Uterus (tissue), 3 donors: ENCODE measurements at regions not wholly inside any gene's neighbourhood (a gene's known extent, or its start where the extent isn't known, plus 50 kb on each side); places are given as distances from the start of the nearest gene placed in this dataset.

Experiments used
- DNase-seq, 2 donors: peaks; one replicate each; pipeline ENCODE4 v3.0.0-alpha.2; 2019 to 2020
- H3K27ac ChIP-seq, 2 donors: fragments of 200-600 bp; sonication (generic); 1 replicate in 1 of 2; 2 replicates in 1 of 2; pipeline ENCODE4 v1.5.1; 2016 to 2018
- H3K27me3 ChIP-seq, 2 donors: fragments of 200-600 bp; sonication (generic); one replicate each; pipeline ENCODE4 v1.5.1; 2018 to 2019; ENCODE audit warnings: control low read depth in 1 of 2
- H3K36me3 ChIP-seq, 2 donors: fragments of 200-600 bp; sonication (generic); one replicate each; pipeline ENCODE4 v1.5.1; 2019; ENCODE audit warnings: control low read depth in 1 of 2
- H3K4me1 ChIP-seq, 2 donors: fragments of 200-600 bp; sonication (generic); one replicate each; pipeline ENCODE4 v1.5.1; 2018 to 2019; ENCODE audit warnings: control low read depth in 1 of 2
- H3K4me3 ChIP-seq, 2 donors: fragments of 200-600 bp; sonication (generic); 1 replicate in 1 of 2; 2 replicates in 1 of 2; pipeline ENCODE4 v1.5.1; 2018 to 2019; ENCODE audit warnings: mild to moderate bottlenecking in 1 of 2
- H3K9me3 ChIP-seq, 2 donors: fragments of 200-600 bp; sonication (generic); one replicate each; pipeline ENCODE4 v1.5.1; 2019; ENCODE audit warnings: control low read depth in 1 of 2
- POLR2A ChIP-seq, 2 donors: fragments of 450-650 bp; IDR thresholded peaks; one replicate each; pipeline ENCODE4 v1.6.1; 2016; ENCODE audit warnings: antibody characterized with exemption in 2 of 2, mild to moderate bottlenecking in 1 of 2, moderate library complexity in 1 of 2
- intact Hi-C: fragments of 100-400 bp; cut with DNase I; formaldehyde crosslinking; loops from one replicate; pipeline ENCODE4 v1.15.1; 2023; ENCODE audit warnings: low total_unique reads
- TF ChIP-seq, protein P1 (sequence below), 4 experiments: fragments of 200-600 bp in 2 of 4; fragments of 450-650 bp in 2 of 4; sonication (generic) in 2 of 4; IDR thresholded peaks; one replicate each; pipeline ENCODE4 v1.5.1; 2016 to 2019; ENCODE audit warnings: antibody characterized with exemption in 4 of 4, mild to moderate bottlenecking in 2 of 4, moderate library complexity in 1 of 4
- donor health status: DM: yes; HTN: yes; CAD: no.

DNA sequence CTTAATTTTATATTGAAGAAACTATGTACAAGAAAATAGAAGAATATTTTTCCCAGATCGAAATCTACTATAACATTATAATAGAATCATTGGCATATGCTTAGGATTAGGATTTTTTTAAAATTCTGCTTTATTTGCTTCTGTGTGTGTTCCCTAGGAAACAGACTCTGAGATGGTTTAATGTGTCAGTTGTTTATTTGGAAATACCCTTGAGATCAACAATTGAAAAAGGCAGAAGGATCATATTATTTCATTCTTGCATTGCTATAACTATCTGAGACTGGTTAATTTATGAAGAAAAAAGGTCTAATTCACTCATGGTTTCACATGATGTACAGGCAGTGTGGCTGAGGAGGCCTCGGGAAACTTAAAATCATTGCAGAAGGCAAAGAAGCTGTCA lies 622.6 kb downstream of the PRR16 start:
- intact Hi-C loops, result no loop called here
- no peaks in the 10 kb centered on the region for H3K36me3 ChIP-seq
- TF ChIP-seq, protein P1, sequence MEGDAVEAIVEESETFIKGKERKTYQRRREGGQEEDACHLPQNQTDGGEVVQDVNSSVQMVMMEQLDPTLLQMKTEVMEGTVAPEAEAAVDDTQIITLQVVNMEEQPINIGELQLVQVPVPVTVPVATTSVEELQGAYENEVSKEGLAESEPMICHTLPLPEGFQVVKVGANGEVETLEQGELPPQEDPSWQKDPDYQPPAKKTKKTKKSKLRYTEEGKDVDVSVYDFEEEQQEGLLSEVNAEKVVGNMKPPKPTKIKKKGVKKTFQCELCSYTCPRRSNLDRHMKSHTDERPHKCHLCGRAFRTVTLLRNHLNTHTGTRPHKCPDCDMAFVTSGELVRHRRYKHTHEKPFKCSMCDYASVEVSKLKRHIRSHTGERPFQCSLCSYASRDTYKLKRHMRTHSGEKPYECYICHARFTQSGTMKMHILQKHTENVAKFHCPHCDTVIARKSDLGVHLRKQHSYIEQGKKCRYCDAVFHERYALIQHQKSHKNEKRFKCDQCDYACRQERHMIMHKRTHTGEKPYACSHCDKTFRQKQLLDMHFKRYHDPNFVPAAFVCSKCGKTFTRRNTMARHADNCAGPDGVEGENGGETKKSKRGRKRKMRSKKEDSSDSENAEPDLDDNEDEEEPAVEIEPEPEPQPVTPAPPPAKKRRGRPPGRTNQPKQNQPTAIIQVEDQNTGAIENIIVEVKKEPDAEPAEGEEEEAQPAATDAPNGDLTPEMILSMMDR (IDR thresholded peaks at IDR 0.05), result no peak
- no peak for TF ChIP-seq POLR2A (IDR thresholded peaks at IDR 0.05)
- no peaks in the 10 kb centered on the region for H3K27me3 ChIP-seq
- H3K9me3 ChIP-seq, result no peaks in the 10 kb centered on the region
- DNase-seq, result no peak
- H3K4me3 ChIP-seq, result no peak overlapping the region
- no peaks in the 10 kb centered on the region for H3K4me1 ChIP-seq
- H3K27ac ChIP-seq, result no peak overlapping the region

DNA sequence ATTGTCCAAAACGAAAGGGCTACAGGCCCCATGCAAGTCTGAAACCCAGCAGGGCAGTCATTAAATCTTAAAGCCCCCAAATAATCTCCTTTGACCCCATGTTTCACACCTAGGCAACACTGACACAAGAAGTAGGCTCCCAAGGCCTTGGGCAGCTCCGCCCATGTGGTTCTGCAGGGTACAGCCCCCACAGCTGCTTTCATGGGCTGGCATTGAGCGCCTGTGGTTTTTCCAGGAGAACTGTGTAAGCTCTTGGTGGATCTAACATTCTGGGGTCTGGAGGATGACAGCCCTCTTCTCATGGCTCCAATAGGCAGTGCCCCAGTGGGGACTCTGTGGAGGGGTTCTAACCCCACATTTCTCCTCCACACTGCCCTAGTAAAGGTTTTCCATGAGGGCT lies 623.5 kb downstream of the PRR16 start:
- Histone ChIP-seq H3K36me3 (no peaks in the 10 kb centered on the region), H3K4me1 (no peaks in the 10 kb centered on the region), H3K4me3 (no peak overlapping the region), H3K27me3 (no peaks in the 10 kb centered on the region), H3K9me3 (no peaks in the 10 kb centered on the region), H3K27ac (no peak overlapping the region)
- intact Hi-C loops, result no loop called here
- no peak for TF ChIP-seq POLR2A (IDR thresholded peaks at IDR 0.05)
- TF ChIP-seq, protein P1 (IDR thresholded peaks at IDR 0.05), result no peak
- no peak for DNase-seq

DNA sequence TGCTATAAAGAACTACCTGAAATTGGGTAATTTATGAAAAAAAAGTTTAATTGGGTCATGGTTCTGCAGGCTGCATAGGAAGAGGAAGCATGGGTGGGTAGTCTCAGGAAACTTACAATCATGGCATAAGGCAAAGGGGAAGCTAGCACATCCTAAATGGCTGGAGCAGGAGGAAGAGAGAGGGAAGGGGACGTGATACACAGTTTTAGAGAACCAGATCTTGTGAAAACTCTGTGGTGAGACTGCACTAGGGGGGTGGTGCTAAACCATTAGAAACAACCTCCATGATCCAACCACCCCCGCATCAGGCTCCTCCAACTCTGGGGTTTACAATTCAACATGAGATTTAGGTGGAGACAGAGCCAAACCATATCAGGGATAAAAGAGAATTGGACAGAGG lies 624.2 kb downstream of the PRR16 start:
- H3K36me3 ChIP-seq, result no peaks in the 10 kb centered on the region
- no peak overlapping the region for H3K27ac ChIP-seq
- no peak for DNase-seq
- H3K9me3 ChIP-seq, result no peaks in the 10 kb centered on the region
- H3K4me3 ChIP-seq, result no peak overlapping the region
- TF ChIP-seq, protein P1 (IDR thresholded peaks at IDR 0.05), result no peak
- no peak for TF ChIP-seq POLR2A (IDR thresholded peaks at IDR 0.05)
- intact Hi-C loops, result no loop called here
- H3K4me1 ChIP-seq, result no peaks in the 10 kb centered on the region
- H3K27me3 ChIP-seq, result no peaks in the 10 kb centered on the region

DNA sequence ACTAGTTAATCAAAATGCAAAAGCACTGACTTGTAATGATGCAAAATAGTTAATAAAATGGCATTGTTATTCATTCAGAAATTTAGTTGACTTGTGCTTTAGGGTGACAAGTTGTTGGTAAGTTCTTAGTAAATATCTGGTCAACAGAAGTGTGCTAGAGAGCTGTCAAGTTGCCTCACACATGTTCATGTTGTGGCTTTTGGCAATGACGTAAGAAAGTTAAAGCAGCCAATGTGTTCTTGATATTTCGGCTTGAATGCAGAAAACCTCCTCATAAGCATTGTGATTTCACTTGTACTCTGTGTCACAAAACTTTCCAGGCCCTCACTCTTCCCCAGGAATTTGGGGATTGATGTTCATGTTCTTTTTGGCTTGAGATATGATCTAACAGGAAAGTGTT lies 626.7 kb downstream of the PRR16 start:
- no peak for DNase-seq
- Histone ChIP-seq H3K27ac (no peak overlapping the region), H3K9me3 (no peaks in the 10 kb centered on the region), H3K36me3 (no peaks in the 10 kb centered on the region), H3K4me3 (no peak overlapping the region), H3K4me1 (no peaks in the 10 kb centered on the region), H3K27me3 (no peaks in the 10 kb centered on the region)
- intact Hi-C loops, result no loop called here
- TF ChIP-seq, protein P1 (IDR thresholded peaks at IDR 0.05), result no peak
- TF ChIP-seq POLR2A (IDR thresholded peaks at IDR 0.05), result no peak

DNA sequence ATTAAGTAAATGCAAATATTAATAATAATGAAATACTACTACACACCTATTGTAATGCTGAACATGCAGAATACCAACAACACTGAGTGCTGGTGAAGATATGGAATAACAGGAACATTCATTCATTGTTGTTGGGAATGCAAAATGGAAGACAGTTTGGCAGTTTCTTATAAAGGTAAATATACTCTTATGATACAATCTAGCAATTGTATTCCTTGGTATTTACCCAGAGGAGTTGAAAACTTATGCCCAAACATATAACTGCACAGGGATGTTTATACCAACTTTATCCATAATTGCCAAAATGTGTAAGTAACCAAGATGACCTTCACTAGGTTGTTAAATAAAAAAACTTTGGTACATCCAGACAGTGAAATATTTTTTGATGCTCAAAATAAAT lies 636.8 kb downstream of the PRR16 start:
- DNase-seq, result no peak
- Histone ChIP-seq H3K4me1 (no peaks in the 10 kb centered on the region), H3K36me3 (no peaks in the 10 kb centered on the region), H3K4me3 (no peak overlapping the region), H3K27ac (no peak overlapping the region), H3K27me3 (no peaks in the 10 kb centered on the region), H3K9me3 (no peaks in the 10 kb centered on the region)
- intact Hi-C loops, result no loop called here
- TF ChIP-seq, protein P1 (IDR thresholded peaks at IDR 0.05), result no peak
- TF ChIP-seq POLR2A (IDR thresholded peaks at IDR 0.05), result no peak
